RWPE2 (cell line): ENCODE measurements at regions not wholly inside any gene's neighbourhood (a gene's known extent, or its start where the extent isn't known, plus 50 kb on each side); places are given as distances from the start of the nearest gene placed in this dataset.

ENCODE experiments used
- ATAC-seq: fragments of 200-7000 bp; cut with Tn5 transposase; 3 replicates; pipeline ENCODE4 v1.9.1; 2021; ENCODE audit warnings: low read depth
- DNase-seq: peaks from one replicate; pipeline ENCODE4 v3.0.0-alpha.2; 2020; ENCODE audit warnings: low spot score
- H3K27ac ChIP-seq: fragments of 450-650 bp; 2 replicates; pipeline ENCODE4 v1.5.1; 2017; ENCODE audit warnings: mild to moderate bottlenecking; ENCODE audit not compliant: poor library complexity, severe bottlenecking
- H3K27me3 ChIP-seq: fragments of 250-450 bp; sonication (Bioruptor Pico); 2 replicates; pipeline ENCODE4 v1.5.1; 2021; ENCODE audit warnings: mild to moderate bottlenecking, moderate library complexity; ENCODE audit not compliant: insufficient read depth, poor library complexity, severe bottlenecking
- H3K36me3 ChIP-seq: fragments of 250-450 bp; sonication (Bioruptor Pico); 2 replicates; pipeline ENCODE4 v1.5.1; 2020; ENCODE audit warnings: low read depth, mild to moderate bottlenecking, moderate library complexity
- H3K4me1 ChIP-seq: fragments of 250-450 bp; sonication (Bioruptor Pico); 2 replicates; pipeline ENCODE4 v1.5.1; 2021; ENCODE audit warnings: mild to moderate bottlenecking, moderate library complexity; ENCODE audit not compliant: insufficient read depth, poor library complexity, severe bottlenecking
- H3K4me3 ChIP-seq: fragments of 250-450 bp; sonication (Bioruptor Pico); 2 replicates; pipeline ENCODE4 v1.5.1; 2021; ENCODE audit warnings: mild to moderate bottlenecking, moderate library complexity; ENCODE audit not compliant: severe bottlenecking
- H3K9me3 ChIP-seq: fragments of 250-450 bp; sonication (Bioruptor Pico); 2 replicates; pipeline ENCODE4 v1.5.1; 2021; ENCODE audit warnings: mild to moderate bottlenecking, moderate library complexity; ENCODE audit not compliant: severe bottlenecking
- TF ChIP-seq, protein P1 (sequence below): fragments of 450-650 bp; IDR thresholded peaks from one replicate; pipeline ENCODE4 v1.5.1; 2017; ENCODE audit warnings: mild to moderate bottlenecking, moderate library complexity; ENCODE audit not compliant: poor library complexity, severe bottlenecking

DNA sequence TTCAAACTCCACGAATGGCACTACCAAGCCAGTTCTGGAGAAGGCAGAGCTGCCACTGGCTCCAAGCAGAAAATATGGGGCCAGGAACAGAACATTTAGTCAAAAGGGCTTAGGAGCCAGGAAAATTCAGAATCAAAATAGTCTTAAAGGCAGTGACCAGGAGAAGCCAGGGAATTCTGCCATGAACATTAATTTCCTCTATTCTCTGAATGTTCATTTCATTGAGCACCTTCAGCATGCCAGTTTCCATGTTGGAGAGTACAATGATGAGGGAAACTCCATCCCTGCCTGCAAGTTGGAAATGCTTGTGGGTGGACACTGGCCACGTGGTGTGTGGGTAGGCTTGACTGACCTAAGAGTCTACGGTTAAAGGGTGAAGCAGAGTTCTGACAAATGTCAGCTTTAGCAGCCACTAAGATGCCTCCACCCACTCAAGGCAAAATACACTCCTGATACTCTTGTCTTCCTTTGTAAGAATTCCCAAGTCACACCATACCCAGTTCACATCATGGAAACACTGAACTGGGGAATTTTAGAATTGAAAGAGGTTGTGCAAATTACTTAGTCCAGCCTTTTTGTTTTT lies 190.1 kb upstream of the C1QTNF7 start:
- no peaks in the 10 kb centered on the region for H3K9me3 ChIP-seq
- TF ChIP-seq, protein P1, sequence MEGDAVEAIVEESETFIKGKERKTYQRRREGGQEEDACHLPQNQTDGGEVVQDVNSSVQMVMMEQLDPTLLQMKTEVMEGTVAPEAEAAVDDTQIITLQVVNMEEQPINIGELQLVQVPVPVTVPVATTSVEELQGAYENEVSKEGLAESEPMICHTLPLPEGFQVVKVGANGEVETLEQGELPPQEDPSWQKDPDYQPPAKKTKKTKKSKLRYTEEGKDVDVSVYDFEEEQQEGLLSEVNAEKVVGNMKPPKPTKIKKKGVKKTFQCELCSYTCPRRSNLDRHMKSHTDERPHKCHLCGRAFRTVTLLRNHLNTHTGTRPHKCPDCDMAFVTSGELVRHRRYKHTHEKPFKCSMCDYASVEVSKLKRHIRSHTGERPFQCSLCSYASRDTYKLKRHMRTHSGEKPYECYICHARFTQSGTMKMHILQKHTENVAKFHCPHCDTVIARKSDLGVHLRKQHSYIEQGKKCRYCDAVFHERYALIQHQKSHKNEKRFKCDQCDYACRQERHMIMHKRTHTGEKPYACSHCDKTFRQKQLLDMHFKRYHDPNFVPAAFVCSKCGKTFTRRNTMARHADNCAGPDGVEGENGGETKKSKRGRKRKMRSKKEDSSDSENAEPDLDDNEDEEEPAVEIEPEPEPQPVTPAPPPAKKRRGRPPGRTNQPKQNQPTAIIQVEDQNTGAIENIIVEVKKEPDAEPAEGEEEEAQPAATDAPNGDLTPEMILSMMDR, result no peak
- no peak for DNase-seq

DNA sequence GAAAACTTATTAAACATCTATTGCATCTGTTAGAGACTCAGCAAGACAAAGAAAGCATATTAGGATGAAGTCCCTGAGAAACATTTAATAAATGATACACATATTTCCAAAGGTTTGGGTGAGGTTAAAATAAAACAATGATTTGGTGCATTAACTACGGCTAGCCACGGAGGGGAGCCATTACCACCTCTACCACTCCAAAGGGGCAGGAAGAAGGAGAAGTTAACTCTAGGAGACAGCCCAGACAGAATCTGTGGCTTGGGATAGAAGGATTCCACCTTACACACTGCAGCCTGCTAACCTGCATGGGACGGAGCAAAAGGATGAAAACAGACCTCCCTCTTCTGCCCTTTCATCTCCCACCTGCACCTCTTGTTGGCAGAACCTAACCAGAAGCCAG lies 189.1 kb upstream of the C1QTNF7 start:
- ATAC-seq (peak; percentile 37; the same call in 2 of the 3 replicates), DNase-seq (no peak)

More for the DNA sequence above, 190.1 kb upstream of the C1QTNF7 start:
- Histone ChIP-seq H3K27ac (no peak overlapping the region), H3K27me3 (no peaks in the 10 kb centered on the region), H3K4me1 (peaks cover 12% of the 10 kb centered on the region), H3K4me3 (no peak overlapping the region), H3K36me3 (no peaks in the 10 kb centered on the region)
- no peak for ATAC-seq

DNA sequence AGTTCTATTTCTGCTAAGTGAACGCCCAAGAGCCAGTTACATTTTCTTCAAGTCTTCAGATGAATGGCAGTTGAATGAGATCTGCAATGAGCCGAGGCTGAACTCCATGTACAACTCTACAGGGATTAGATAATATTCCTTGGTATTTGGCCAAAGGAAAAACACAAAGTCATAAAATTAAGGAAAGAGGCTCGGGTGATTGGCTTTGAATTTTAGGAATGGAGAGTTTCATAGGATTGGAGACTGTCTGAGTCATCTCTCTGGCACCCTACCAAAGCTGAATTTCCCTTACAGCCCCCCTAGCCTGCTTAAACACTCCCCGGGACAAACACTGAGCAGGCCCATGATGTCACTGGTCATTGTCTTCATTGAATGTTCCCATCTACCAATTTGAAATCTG lies 188.0 kb upstream of the C1QTNF7 start:
- Histone ChIP-seq H3K36me3 (no peaks in the 10 kb centered on the region), H3K27me3 (no peaks in the 10 kb centered on the region), H3K4me1 (peaks cover 3% of the 10 kb centered on the region), H3K27ac (no peak overlapping the region), H3K9me3 (no peaks in the 10 kb centered on the region), H3K4me3 (no peak overlapping the region)
- TF ChIP-seq, protein P1, result no peak
- no peak for ATAC-seq
- no peak for DNase-seq

More for the DNA sequence above, 189.1 kb upstream of the C1QTNF7 start:
- Histone ChIP-seq H3K4me1 (peaks cover 11% of the 10 kb centered on the region), H3K4me3 (no peak overlapping the region), H3K27me3 (no peaks in the 10 kb centered on the region), H3K36me3 (no peaks in the 10 kb centered on the region), H3K9me3 (no peaks in the 10 kb centered on the region), H3K27ac (no peak overlapping the region)
- TF ChIP-seq, protein P1, result peak; percentile 70

DNA sequence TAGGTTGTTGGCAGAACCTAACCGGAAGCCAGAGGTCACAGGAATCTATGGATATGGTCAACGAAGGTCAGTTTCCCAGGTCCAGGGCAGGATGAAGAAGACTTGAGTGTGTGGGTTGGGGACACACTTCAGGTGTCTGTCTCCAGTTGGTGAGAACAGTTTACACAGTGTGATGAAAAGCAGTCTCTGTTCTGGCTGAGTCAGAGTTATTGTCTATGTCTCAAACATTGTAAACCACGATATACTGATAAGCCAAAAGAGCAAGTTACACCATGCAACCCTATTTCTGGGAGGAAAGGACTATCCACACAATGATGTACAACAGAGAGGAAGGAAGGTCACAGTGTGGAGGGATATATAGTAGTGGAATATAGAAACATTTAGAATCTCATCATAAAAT lies 187.1 kb upstream of the C1QTNF7 start:
- peak; percentile 42; the same call in 2 of the 3 replicates for ATAC-seq
- Histone ChIP-seq H3K4me3 (no peak overlapping the region), H3K4me1 (no peaks in the 10 kb centered on the region), H3K27me3 (no peaks in the 10 kb centered on the region), H3K27ac (no peak overlapping the region), H3K36me3 (no peaks in the 10 kb centered on the region), H3K9me3 (no peaks in the 10 kb centered on the region)
- TF ChIP-seq, protein P1, result no peak
- DNase-seq, result no peak

DNA sequence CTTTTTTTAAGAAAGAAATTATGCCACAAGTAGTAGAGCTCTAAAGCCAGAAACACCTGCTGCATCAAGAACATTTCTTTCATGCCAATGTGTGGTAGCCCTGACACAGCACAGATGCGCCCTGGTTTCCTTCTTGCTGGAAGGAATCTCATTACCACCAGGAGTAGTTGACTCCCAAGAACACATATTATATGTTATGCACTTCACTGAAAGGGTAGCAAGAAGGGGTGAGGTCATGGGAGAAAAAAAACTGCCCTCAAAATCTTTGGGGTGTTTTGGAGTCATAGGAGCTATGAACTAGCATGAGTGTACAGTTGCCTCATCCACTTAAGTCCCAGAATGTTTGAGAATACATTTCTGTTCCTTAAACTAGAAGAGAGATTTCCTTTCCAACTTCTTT lies 185.8 kb upstream of the C1QTNF7 start:
- TF ChIP-seq, protein P1, result no peak
- H3K4me3 ChIP-seq, result no peak overlapping the region
- ATAC-seq, result no peak

More for the DNA sequence above, 185.8 kb upstream of the C1QTNF7 start:
- no peak overlapping the region for H3K27ac ChIP-seq
- H3K27me3 ChIP-seq, result no peaks in the 10 kb centered on the region
- H3K36me3 ChIP-seq, result no peaks in the 10 kb centered on the region
- H3K9me3 ChIP-seq, result no peaks in the 10 kb centered on the region
- H3K4me1 ChIP-seq, result no peaks in the 10 kb centered on the region
- DNase-seq, result no peak
